Middle frontal gyrus (tissue), 1 donor: ENCODE measurements at regions not wholly inside any gene's neighbourhood (a gene's known extent, or its start where the extent isn't known, plus 50 kb on each side); places are given as distances from the start of the nearest gene placed in this dataset.

Experiments used
- DNase-seq: peaks from one replicate; pipeline ENCODE4 v3.0.0-alpha.2; 2015; ENCODE audit warnings: low spot score; ENCODE audit errors: extremely low spot score

- DNase-seq: no peak
These were observed 767.0 kb upstream of the RAB6C start for GRCh38 chr2:129212299-129212958.

GRCh38 chr2:129224022-129224421 lies 755.4 kb upstream of the RAB6C start:
- DNase-seq: no peak

GRCh38 chr2:129224486-129224885 lies 755.0 kb upstream of the RAB6C start:
- DNase-seq: no peak

- DNase-seq: no peak
These were observed 750.3 kb upstream of the RAB6C start for GRCh38 chr2:129229196-129229595.

GRCh38 chr2:129229830-129230441 lies 749.5 kb upstream of the RAB6C start:
- no peak for DNase-seq

- no peak for DNase-seq
These were observed 747.5 kb upstream of the RAB6C start for GRCh38 chr2:129231924-129232323.

- no peak for DNase-seq
These were observed 746.3 kb upstream of the RAB6C start for GRCh38 chr2:129233166-129233565.

GRCh38 chr2:129233751-129234406 lies 745.6 kb upstream of the RAB6C start:
- no peak for DNase-seq

GRCh38 chr2:129236601-129237000 lies 742.9 kb upstream of the RAB6C start:
- DNase-seq: no peak

GRCh38 chr2:129237966-129238725 lies 741.3 kb upstream of the RAB6C start:
- no peak for DNase-seq

GRCh38 chr2:129239141-129239540 lies 740.3 kb upstream of the RAB6C start:
- DNase-seq: no peak

GRCh38 chr2:129240061-129240460 lies 739.4 kb upstream of the RAB6C start:
- DNase-seq: no peak

- no peak for DNase-seq
These were observed 737.2 kb upstream of the RAB6C start for GRCh38 chr2:129242269-129242668.

- DNase-seq: no peak
These were observed 731.7 kb upstream of the RAB6C start for GRCh38 chr2:129247751-129248150.

GRCh38 chr2:129248198-129248597 lies 731.3 kb upstream of the RAB6C start:
- no peak for DNase-seq

- DNase-seq: no peak
These were observed 726.5 kb upstream of the RAB6C start for GRCh38 chr2:129252781-129253460.

- DNase-seq: no peak
These were observed 726.0 kb upstream of the RAB6C start for GRCh38 chr2:129253461-129253812.

- no peak for DNase-seq
These were observed 724.7 kb upstream of the RAB6C start for GRCh38 chr2:129254718-129255117.

- no peak for DNase-seq
These were observed 723.7 kb upstream of the RAB6C start for GRCh38 chr2:129255610-129256313.

- no peak for DNase-seq
These were observed 722.8 kb upstream of the RAB6C start for GRCh38 chr2:129256642-129257041.

GRCh38 chr2:129262934-129263333 lies 716.5 kb upstream of the RAB6C start:
- no peak for DNase-seq
